Endodermal cell (in vitro differentiated cells): ENCODE measurements at regions not wholly inside any gene's neighbourhood (a gene's known extent, or its start where the extent isn't known, plus 50 kb on each side); places are given as distances from the start of the nearest gene placed in this dataset.
"Not testable (repeated sequence)": the region's sequence is repeated elsewhere in the genome, so short reads cannot be mapped to it uniquely, and the experiment has no call there.

ENCODE experiments used
- DNase-seq: peaks from one replicate; pipeline ENCODE4 v3.0.0-alpha.2; 2017
- H3K27ac ChIP-seq: 2 replicates; pipeline ENCODE4 v1.5.1; 2013; ENCODE audit warnings: mild to moderate bottlenecking, low read depth, low read length, moderate library complexity
- H3K27me3 ChIP-seq: 2 replicates; pipeline ENCODE4 v1.6.1; 2013; ENCODE audit warnings: mild to moderate bottlenecking, low read length, moderate library complexity; ENCODE audit not compliant: insufficient read depth, control insufficient read depth, poor library complexity, severe bottlenecking
- H3K36me3 ChIP-seq: 2 replicates; pipeline ENCODE4 v1.7.0; 2013; ENCODE audit warnings: mild to moderate bottlenecking, low read length, moderate library complexity; ENCODE audit not compliant: control insufficient read depth, insufficient read depth
- H3K4me1 ChIP-seq: one replicate; pipeline ENCODE4 v1.7.0; 2013; ENCODE audit warnings: low read length; ENCODE audit not compliant: control insufficient read depth, insufficient read depth
- H3K4me3 ChIP-seq: 2 replicates; pipeline ENCODE4 v1.5.1; 2013; ENCODE audit warnings: mild to moderate bottlenecking, low read length, moderate library complexity
- H3K9ac ChIP-seq: 2 replicates; pipeline ENCODE4 v1.6.1; 2013; ENCODE audit warnings: mild to moderate bottlenecking, low read length, moderate library complexity; ENCODE audit not compliant: poor library complexity, severe bottlenecking; ENCODE audit errors: extremely low read depth
- H3K9me3 ChIP-seq: 2 replicates; pipeline ENCODE4 v1.6.1; 2013; ENCODE audit warnings: mild to moderate bottlenecking, low read length, moderate library complexity; ENCODE audit not compliant: control insufficient read depth
- H3K27ac Mint-ChIP-seq: 2 replicates; pipeline ENCODE4 v1.8.0; 2020; ENCODE audit warnings: mixed read lengths
- H3K27me3 Mint-ChIP-seq: 2 replicates; pipeline ENCODE4 v1.8.0; 2021; ENCODE audit warnings: mild to moderate bottlenecking, mixed read lengths; ENCODE audit not compliant: insufficient read depth
- H3K36me3 Mint-ChIP-seq: 2 replicates; pipeline ENCODE4 v1.8.0; 2020; ENCODE audit warnings: low read depth, mixed read lengths
- H3K4me1 Mint-ChIP-seq: 2 replicates; pipeline ENCODE4 v1.8.0; 2020; ENCODE audit warnings: mixed read lengths
- H3K4me3 Mint-ChIP-seq: 2 replicates; pipeline ENCODE4 v1.8.0; 2020; ENCODE audit warnings: mild to moderate bottlenecking, moderate library complexity, mixed read lengths
- H3K9me3 Mint-ChIP-seq: 2 replicates; pipeline ENCODE4 v1.8.0; 2020; ENCODE audit warnings: mild to moderate bottlenecking, mixed read lengths
- WGBS, 2 experiments: methylation state at CpG; one replicate each; pipeline versions ENCODE4 v1.1.5 to v1.1.7; 2013; ENCODE audit warnings: missing lambda C conversion rate in 2 of 2, mixed read lengths in 1 of 2; ENCODE audit not compliant: insufficient coverage in 1 of 2, insufficient read length in 1 of 2; 5-methylcytosine and 5-hydroxymethylcytosine counted together

DNA sequence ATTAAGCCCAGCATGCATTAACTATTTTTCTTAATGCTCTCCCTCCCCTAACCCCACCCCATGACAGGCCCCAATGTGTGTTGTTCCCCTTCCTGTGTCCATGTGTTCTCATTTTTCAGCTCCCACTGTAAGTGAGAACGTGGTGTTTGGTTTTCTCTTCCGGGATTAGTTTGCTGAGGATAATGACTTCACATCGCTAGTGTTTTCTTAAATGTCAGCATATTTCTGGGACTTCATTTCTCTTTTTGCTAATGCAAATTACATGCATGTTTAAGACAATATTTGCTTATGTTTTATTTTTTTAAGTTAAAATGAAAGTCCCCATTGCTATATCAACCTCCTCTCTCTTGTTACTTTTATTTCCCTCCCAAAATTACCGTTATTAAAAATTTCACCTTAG, 733.3 kb upstream of the DEFB115 start:
- DNase-seq, H3K36me3 Mint-ChIP-seq, H3K4me3 ChIP-seq, H3K9ac ChIP-seq, H3K27ac ChIP-seq, H3K27ac Mint-ChIP-seq, H3K27me3 Mint-ChIP-seq, H3K4me3 Mint-ChIP-seq, H3K9me3 ChIP-seq, H3K4me1 ChIP-seq, H3K4me1 Mint-ChIP-seq, H3K27me3 ChIP-seq, H3K36me3 ChIP-seq: not testable (repeated sequence)
- 71 to 89% methylated on average over 1 to 4 of the region's 4 CpGs for WGBS, 2 experiments
- H3K9me3 Mint-ChIP-seq: peaks cover 52% of the 10 kb centered on the region

- not testable (repeated sequence) for DNase-seq, H3K4me3 ChIP-seq, H3K36me3 Mint-ChIP-seq, H3K27me3 Mint-ChIP-seq, H3K36me3 ChIP-seq, H3K9me3 ChIP-seq, H3K4me3 Mint-ChIP-seq, H3K27ac Mint-ChIP-seq, H3K27ac ChIP-seq, H3K9ac ChIP-seq, H3K27me3 ChIP-seq, H3K4me1 ChIP-seq, H3K4me1 Mint-ChIP-seq
- 83 to 87% methylated on average over 1 of the region's 2 CpGs for WGBS, 2 experiments
- H3K9me3 Mint-ChIP-seq: peaks cover 55% of the 10 kb centered on the region
Observed at GRCh38 chr20:30524761-30525160, 732.7 kb upstream of the DEFB115 start.

DNA sequence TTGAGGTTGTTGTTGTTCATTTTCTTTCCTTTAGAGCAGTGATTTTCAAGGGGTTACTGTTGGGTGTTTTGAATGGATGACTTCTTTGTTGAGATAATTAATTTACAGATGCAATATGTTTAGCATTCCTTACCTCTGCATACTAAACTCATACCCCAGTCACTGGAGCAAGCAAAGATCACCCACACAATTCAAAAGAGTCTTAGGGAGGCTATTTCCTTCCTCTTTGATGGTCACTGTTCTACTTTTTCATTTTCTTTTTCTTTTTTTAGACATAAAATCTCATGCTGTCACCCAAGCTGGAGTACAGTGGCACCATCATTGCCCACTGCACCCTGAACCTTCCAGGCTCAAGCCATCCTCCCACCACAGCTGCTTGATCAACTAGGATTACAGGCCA, 723.8 kb upstream of the DEFB115 start:
- peaks cover 52% of the 10 kb centered on the region for H3K9me3 Mint-ChIP-seq
- H3K4me1 ChIP-seq, H3K36me3 ChIP-seq, H3K4me1 Mint-ChIP-seq, H3K36me3 Mint-ChIP-seq, H3K27me3 ChIP-seq, H3K4me3 Mint-ChIP-seq, H3K27ac ChIP-seq, DNase-seq, H3K9me3 ChIP-seq, H3K27ac Mint-ChIP-seq, H3K9ac ChIP-seq, H3K4me3 ChIP-seq, H3K27me3 Mint-ChIP-seq: not testable (repeated sequence)

DNA sequence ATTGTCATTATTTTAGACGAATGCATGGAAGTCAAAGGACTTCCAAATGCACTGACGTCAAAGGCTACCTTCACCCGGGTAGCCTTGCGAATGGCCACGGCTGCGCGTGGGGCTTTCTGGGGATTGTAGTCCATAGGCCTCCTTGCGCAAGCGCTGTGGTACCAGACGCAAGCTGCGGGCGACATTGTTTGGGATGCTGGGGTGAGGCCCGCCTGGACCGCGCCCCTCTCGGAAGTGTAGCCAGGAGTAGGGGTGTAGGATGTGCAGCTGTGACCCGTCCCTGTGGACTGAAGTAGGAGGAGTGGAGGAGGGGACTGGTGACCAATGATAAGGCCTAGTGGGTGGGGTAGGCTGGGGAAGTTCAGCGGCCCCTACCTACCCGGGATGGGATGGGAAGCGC, 720.0 kb upstream of the DEFB115 start:
- H3K9ac ChIP-seq, H3K4me3 ChIP-seq, H3K9me3 ChIP-seq, H3K36me3 ChIP-seq, H3K27me3 ChIP-seq, H3K27me3 Mint-ChIP-seq, H3K27ac Mint-ChIP-seq, H3K36me3 Mint-ChIP-seq, H3K27ac ChIP-seq, H3K4me1 Mint-ChIP-seq, H3K4me1 ChIP-seq, DNase-seq: not testable (repeated sequence)
- Mint-ChIP-seq H3K9me3 (peaks cover 62% of the 10 kb centered on the region), H3K4me3 (peak overlapping the region; percentile 41)
- 88 to 91% methylated on average over 5 to 20 of the region's 20 CpGs for WGBS, 2 experiments

GRCh38 chr20:30540330-30541069, 717.0 kb upstream of the DEFB115 start:
- not testable (repeated sequence) for H3K36me3 Mint-ChIP-seq, H3K36me3 ChIP-seq, H3K27ac Mint-ChIP-seq, DNase-seq, H3K4me3 Mint-ChIP-seq, H3K27ac ChIP-seq, H3K27me3 Mint-ChIP-seq, H3K27me3 ChIP-seq, H3K4me3 ChIP-seq, H3K4me1 Mint-ChIP-seq, H3K9ac ChIP-seq, H3K4me1 ChIP-seq, H3K9me3 ChIP-seq
- H3K9me3 Mint-ChIP-seq: peaks cover 60% of the 10 kb centered on the region
- 93% methylated on average over 2 of the region's 4 CpGs; no CpG with 5 or more reads in 1 of the 2 experiments for WGBS, 2 experiments

DNA sequence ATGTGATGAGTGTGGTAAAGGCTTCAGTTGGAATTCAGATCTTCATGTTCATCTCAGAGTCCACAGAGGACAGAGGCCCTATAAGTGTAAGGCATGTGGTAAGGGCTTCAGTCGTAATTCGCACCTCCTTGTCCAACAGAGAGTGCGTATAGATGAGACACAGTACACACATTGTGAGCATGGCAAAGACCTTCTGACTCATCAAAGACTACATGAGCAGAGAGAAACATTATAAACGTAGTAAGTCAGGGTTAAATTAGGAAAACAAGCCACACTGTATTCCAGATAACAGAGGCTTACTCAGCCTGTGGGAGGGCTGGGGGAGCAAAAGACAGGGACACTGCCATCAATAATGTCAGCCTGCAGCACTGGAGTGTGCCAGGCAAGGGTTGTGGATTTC, 706.2 kb upstream of the DEFB115 start:
- not testable (repeated sequence) for H3K4me3 Mint-ChIP-seq
- 61% methylated on average over 3 of the region's 4 CpGs; no CpG with 5 or more reads in 1 of the 2 experiments for WGBS, 2 experiments

DNA sequence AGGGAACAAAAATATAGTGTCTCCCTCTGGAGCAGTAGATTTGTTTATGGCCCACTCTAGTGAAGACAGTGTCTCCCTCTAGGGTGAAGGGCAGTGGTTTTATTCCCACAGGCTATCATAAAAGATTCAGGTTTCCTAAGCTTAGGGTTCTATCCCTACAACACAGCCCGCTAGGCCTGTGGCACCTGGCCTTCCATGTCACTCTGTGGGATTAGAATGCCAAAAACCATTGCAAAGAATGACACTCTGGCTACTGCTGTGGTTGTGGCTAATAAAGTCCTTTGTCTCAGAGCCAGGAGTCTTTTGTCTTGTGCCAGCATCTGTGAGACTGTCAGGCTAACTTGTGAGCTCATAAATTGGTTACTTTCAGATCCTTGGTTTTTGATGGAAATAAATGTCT, 700.7 kb upstream of the DEFB115 start:
- H3K4me1 ChIP-seq, H3K9ac ChIP-seq, H3K4me3 Mint-ChIP-seq, H3K27ac Mint-ChIP-seq, H3K4me3 ChIP-seq, H3K4me1 Mint-ChIP-seq, H3K27me3 ChIP-seq, DNase-seq, H3K9me3 ChIP-seq, H3K27ac ChIP-seq, H3K36me3 Mint-ChIP-seq, H3K36me3 ChIP-seq, H3K27me3 Mint-ChIP-seq: not testable (repeated sequence)
- WGBS, 2 experiments: 75% methylated on average over 1 of the region's 1 CpG; no CpG with 5 or more reads in 1 of the 2 experiments
- H3K9me3 Mint-ChIP-seq: peaks cover 67% of the 10 kb centered on the region

More for the DNA sequence above, 706.2 kb upstream of the DEFB115 start:
- H3K4me1 Mint-ChIP-seq, H3K4me1 ChIP-seq, H3K27ac ChIP-seq, H3K9ac ChIP-seq, H3K27me3 Mint-ChIP-seq, H3K27me3 ChIP-seq, H3K36me3 ChIP-seq, DNase-seq, H3K27ac Mint-ChIP-seq, H3K4me3 ChIP-seq, H3K36me3 Mint-ChIP-seq, H3K9me3 ChIP-seq: not testable (repeated sequence)
- H3K9me3 Mint-ChIP-seq: peaks cover 82% of the 10 kb centered on the region
